DMS 273 (cell line): ENCODE measurements at regions not wholly inside any gene's neighbourhood (a gene's known extent, or its start where the extent isn't known, plus 50 kb on each side); places are given as distances from the start of the nearest gene placed in this dataset.

Experiments used
- DNase-seq: peaks from one replicate; lab custom pipeline; 2025; ENCODE audit not compliant: unreplicated experiment; lab: John Stamatoyannopoulos, UW

GRCh38 chr13:109451726-109452125 lies 334.7 kb downstream of the IRS2 start:
- no peak for DNase-seq

- DNase-seq: no peak
These were observed 337.8 kb downstream of the IRS2 start for GRCh38 chr13:109448629-109449028.

GRCh38 chr13:109447667-109448066 lies 338.7 kb downstream of the IRS2 start:
- DNase-seq: no peak

DNA sequence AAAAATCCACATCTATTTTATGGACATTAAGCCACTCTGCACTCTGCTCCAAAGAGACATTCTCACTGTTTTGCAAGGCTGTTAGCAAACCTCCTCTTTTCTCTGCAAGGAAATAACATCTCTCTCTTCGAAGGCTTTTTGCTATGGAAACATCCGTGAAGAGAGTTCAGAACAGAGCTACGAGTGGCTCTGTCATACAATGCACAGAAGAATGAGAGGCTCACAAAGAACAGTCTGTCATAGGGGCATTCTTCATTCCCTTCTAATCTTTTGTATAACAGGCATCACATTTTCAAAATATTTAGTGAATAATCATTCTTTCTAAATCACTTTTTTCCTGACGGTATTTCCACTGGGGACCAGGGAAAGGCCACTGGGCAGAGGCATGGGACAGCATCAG lies 346.1 kb downstream of the IRS2 start:
- DNase-seq: no peak

GRCh38 chr13:109439813-109440212 lies 346.6 kb downstream of the IRS2 start:
- DNase-seq: no peak

DNA sequence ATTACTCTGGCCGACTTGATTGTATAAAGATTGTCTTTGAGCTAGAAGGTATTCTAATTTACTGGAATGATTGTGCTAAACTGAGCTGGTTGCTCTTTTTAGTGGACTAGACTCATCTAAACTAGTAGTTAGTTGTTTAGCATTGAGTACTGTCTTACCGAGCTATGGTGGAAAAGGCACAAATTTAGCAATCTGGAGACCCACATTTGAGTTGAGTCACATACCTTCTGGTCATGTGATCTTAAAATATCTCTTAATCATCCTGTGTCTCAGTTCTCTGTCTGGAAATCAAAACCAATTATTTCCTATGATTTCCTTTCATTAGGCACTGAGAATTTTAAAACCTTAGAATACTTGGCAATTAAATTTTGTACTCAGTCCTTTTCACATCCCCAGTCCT lies 349.5 kb downstream of the IRS2 start:
- no peak for DNase-seq

DNA sequence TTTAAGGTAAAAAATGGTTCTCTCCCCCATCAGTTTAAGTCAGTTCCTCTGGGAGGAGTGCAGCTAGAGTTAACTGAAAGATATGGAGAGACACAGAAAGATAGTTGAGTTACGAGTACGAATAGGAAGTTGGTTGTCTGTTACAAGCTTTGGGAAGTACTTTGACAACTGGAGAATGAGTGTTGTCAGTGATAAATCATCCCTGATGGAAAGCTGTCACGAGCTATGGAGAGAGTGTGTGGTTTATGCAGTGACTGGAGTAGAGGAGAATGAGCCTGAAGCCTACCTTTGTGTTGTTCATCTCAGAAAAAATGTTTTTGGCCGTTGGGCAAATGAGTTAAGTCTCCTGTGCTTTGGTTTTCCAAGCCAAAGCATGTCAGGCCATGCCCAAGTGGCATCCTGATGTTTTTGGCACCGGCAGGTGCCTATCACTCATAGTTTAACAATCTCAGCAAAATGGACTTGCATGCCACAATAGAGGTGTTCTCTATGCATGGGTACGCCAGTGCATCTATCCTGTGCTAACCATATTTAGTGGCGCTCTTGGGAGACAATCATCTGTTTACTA lies 350.2 kb downstream of the IRS2 start:
- DNase-seq: no peak

DNA sequence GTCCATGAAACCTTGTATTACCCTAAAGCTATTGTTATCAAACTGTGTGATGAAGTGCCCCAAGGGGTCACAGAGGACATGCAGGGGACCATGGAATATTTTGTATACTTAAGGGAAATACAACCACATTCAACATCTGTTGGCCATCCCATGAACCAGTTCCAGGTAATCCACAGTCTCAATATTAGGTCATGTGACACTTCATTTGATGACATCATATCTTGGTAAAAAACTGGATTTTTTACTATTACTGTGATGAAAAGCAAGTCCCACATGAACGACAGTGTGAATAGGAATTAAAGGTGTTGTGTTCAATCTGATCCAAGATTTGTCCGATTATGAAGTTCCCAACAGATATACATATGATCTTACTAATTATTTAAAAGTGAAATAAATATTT lies 355.2 kb downstream of the IRS2 start:
- DNase-seq: no peak

- no peak for DNase-seq
These were observed 358.2 kb downstream of the IRS2 start for GRCh38 chr13:109428146-109428545.

GRCh38 chr13:109427695-109428094 lies 358.7 kb downstream of the IRS2 start:
- DNase-seq: no peak

DNA sequence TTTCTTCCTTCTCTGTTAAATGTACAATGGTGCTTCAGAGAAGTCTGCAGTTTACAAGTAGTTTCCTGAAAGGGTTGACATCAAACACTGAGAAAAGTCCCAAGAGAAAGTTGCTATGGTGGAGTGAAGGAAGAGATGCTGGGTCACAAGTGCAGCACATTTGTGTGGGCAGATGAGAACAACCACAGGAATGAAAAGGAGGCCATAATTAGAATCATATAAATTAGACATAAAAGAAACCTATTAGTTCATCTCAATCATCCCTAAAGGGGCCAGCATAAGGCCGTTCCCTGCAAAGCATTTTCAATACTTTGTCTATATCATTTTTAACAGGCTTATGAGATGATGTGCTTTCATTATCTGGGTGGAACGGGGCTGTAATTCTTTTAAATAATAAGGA lies 359.2 kb downstream of the IRS2 start:
- DNase-seq: no peak

DNA sequence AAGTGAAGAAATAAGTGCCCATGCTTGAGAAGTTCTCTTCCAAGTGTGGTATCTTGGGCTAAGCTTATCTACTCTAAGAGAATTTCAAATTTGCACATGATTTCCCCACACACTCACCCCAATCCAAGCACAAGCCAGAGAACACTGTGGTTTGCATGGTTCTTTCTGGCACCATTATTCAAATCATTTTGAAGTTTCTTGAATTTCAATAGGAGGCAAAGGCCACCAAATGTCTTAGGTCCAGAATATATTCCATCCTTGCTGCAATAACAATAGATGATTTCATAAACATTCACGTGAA lies 359.7 kb downstream of the IRS2 start:
- no peak for DNase-seq

GRCh38 chr13:109425821-109426689 lies 360.3 kb downstream of the IRS2 start:
- DNase-seq: no peak

DNA sequence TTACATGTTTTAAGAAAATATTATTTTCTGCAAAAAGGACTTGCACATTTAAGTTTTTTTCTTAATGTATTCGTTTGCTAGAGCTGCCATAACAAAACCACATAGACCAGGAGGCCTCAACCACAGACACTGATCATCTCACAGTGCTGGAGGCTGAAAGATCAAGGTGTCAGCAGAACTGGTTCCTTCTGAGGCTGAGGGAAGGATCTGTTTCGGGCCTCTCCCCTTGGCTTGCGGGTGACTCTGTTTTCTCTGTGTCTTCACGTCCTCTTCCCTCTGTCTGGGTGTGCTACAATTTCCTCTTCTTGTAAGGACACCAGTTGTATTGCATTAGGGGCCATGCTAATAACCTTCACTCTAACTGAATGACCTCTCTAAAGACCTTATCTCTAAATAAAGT lies 364.2 kb downstream of the IRS2 start:
- no peak for DNase-seq

DNA sequence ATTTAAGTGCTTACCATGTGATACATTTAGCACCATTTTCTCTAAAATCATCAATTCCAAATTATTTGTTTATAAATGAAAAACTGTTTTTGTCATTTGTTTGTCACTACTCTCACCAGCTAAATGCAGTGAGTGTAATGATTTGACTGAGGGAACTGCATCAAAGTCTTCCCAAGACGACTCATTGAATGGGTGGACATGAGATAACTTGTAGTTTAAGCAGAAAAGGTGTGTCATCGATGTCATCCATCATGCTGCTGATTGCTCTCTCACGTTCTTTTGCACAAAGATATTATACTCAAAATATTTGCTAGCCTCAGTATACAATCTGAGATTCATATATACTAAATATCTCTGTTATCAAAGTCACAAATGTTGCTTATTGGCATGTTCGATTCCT lies 366.5 kb downstream of the IRS2 start:
- DNase-seq: no peak

- no peak for DNase-seq
These were observed 368.3 kb downstream of the IRS2 start for GRCh38 chr13:109418111-109418510.

GRCh38 chr13:109416001-109416400 lies 370.4 kb downstream of the IRS2 start:
- DNase-seq: no peak

DNA sequence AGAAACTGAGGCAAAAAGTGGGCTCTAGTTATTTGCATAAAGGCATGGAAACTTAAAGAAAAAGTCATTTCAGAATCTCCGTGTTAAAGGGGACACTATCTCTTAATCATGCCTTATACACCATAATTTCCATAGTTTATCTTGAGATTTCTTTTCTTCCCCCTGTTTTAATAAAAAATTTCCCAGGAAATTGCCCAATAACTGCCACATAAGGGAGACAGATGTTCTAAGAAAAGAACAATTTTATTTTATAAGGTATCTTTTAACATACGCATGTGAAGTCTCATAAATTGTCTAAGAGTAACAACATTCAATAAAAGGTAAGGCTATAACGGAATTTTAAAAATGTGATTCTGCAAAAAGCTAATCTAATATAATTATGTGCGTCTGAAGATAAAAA lies 371.3 kb downstream of the IRS2 start:
- no peak for DNase-seq

DNA sequence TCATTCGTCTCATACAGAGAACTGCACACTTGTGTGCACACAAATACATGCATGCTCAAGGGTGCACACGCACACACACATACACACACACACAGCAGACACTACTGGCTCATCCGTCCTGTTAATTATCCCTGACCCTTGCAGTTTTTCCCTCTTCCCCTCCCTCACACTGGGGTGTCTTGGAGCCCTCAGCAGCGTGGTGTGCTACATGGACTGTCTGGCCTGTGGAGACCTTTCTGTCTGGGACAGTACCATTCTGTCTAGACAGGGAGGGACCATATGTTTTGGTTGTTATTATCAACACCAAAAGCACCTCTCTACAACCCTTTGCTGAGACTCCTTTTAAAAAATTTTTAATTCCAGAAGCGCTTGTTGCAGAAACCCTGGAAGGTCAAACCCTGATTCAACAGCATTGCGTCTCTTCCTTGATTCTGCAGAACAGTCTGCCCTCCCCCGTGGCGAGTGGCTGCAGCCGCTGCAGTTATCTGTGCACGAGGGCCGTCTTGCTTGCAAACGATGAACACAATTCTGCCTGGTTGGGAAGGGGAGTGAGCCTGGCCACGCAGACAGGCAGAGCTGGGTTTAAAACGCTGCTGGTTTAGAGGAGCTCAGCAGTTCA lies 374.0 kb downstream of the IRS2 start:
- peak; percentile 52 for DNase-seq

DNA sequence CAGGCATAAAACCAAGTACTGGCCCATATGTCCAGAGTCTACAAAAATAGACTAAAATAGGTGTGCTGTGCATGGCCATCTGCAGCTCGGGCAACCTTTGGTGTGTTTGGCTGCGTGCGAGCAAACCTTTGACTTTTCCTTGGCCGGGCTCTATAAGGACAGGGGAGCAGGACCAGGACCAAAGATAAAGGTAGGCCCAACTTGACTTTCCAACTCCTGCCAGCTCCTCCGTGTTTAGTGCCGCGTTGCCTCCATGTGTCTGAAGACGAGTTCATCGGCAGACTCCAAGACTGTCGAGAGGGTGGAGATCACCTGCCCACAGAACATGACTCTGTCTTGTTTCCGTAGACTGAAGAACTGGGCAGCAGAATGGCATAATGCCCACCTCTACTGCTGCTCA lies 375.5 kb downstream of the IRS2 start:
- DNase-seq: no peak

DNA sequence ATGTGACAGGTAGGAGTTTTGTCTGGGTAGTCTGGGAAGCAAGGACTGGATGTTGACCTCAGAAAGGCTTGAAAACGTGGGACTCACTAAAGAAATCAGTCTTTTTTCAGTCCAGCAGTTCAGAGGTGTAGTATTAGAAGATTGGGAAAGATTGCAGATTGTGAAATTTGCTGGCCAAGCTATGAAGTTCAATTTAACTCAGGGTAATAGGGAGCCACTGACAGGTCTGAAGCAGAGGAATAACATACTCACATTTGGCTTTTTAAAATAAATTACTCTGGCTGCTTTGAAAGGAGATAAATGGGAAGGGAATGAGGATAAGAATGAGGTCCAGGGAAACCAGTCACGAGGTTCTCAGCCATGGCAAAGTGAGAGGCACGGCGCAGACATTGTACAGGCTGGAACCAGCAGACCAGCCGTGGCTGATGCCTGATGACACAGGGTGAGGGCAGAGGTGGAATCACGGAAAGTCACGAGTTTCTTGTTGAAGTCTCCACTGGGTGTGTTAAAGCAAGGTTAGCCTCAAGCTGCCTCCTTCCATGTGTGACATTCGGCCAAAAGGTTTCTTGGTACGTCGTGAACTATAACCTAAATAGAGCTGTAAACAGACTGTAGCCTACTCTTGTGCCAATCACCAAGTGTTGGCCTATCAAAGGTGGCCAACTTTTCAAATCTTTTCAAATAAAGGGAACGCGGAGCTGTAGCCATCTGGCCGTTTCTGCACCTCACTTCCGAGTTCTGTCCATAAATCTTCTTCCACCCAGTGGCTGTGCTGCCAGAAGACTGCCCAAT lies 377.6 kb downstream of the IRS2 start:
- peak; percentile 13 for DNase-seq
